OCI-M2 (cell line): ENCODE measurements at regions not wholly inside any gene's neighbourhood (a gene's known extent, or its start where the extent isn't known, plus 50 kb on each side); places are given as distances from the start of the nearest gene placed in this dataset.

Experiments
- DNase-seq: peaks from one replicate; lab custom pipeline; 2025; ENCODE audit not compliant: unreplicated experiment; lab: John Stamatoyannopoulos, UW

DNA sequence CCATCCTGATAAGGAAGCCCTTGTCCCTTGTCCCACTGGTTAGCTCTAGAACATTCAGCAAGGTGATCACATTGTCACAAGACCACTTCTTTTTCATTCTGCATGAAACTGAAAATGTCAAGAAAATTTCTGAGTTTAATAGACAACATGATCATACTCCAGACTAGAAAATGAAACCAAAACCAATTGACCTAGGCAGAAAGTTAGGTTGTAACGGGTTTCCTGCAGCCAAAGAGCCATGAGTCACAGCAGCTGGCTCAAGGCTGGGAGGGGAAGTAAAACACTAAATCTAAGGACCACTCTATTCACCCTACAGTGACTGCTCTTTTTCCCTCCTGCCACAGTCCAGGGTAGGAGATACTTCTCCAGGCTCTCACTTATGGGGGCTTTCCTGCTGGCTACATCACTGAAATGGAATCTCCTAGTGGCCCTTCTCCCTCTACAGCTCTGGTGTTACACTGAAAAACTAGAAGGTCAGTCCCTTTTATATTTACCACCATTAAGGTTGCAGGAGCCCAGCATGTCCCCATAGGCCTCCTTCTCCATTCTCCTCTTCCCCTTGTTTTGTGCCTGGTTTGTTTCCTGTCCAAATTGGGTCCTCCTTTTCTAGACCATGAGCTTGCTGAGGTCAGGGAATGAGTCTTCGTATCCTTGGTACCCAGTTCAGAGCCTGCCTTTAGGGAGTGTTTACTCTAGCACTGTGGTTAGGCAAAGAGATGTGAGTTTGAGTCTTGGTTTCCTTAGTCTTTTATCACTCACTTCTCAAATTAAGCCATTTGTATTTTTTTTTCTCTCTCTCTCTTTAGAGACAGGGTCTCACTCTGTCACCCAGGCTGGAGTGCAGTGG is 236.5 kb upstream of the JUN start:
- no peak for DNase-seq

DNA sequence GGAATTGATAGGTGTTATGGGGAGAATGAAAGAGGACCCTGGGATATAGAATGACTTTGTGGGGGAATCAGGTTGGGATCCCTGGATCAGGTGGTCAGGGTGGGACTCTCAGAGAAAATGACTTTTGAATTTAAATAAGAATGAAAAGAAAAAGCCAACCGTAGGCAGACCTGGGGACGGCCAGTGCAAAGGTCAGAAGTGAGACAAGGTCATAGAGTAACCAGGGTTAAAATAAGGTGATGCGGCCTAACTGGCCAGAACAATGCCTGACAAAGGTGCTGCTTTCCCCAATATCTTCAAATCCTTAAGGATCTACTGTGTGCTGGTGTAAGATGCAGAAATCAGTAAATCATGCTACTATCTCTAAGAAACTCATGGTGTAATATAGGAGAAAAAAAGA is 238.4 kb upstream of the JUN start:
- DNase-seq = no peak

DNA sequence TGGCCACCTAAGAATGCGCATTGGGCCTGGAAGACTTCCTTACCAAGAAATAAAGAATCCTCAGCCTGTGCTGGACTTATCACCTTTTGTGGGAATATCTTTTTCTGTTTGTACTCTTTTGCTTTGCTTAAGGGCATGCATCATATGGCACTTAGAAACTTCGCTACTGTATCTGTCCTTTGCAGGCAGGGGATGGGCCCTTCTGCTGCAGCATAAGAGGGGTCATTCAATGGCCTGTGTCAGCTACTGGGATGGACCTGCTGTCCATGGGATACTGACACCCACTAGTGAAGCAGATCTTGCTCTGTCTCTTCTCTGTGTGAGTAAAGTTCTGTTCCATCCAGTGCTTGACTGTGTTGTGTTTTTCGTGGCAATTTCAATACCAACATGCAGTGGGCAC is 239.0 kb upstream of the JUN start:
- no peak for DNase-seq

DNA sequence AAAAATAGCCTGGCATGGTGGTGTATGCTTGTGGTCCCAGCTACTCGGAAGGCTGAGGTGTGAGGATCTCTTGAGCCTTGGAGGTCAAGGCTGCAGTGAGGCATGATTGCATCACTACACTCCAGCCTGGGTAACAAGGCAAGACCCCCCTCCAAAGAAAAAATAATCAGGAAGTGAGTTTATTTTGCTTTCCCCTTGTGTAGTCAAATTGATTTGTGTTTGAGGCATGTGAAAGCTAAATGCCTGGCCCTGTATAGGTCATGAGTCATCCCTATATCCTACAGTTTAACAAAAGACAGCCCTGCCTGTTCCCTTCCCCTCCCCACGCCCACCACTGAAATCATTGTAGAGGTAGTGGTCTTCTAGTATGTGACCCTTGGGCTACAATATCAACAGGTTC is 241.4 kb upstream of the JUN start:
- no peak for DNase-seq

DNA sequence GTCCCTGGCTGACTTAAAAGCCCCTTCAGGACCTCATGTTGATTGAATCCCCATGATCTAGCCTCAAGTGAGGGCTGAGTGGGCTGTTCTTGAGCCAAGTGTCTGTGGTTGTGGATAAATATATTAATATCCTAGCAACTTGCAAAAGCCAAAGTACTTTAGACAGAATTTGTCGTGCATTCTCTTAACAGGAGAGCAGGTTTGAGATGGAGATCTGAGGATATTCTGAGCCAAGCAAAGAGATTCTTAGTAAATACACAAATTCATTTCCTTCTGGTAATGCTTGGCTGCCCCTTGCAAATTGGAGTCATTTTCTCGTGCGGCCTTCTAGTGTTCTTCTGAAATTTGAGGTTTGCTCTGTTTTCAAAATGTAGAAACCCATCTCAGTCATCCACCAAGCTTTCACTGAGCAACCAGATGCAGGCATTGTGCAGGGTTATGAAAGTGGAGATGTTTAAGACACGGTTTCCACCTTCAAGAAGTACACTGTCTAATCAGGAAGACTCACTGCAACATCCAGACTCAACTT is 242.1 kb upstream of the JUN start:
- DNase-seq = no peak

DNA sequence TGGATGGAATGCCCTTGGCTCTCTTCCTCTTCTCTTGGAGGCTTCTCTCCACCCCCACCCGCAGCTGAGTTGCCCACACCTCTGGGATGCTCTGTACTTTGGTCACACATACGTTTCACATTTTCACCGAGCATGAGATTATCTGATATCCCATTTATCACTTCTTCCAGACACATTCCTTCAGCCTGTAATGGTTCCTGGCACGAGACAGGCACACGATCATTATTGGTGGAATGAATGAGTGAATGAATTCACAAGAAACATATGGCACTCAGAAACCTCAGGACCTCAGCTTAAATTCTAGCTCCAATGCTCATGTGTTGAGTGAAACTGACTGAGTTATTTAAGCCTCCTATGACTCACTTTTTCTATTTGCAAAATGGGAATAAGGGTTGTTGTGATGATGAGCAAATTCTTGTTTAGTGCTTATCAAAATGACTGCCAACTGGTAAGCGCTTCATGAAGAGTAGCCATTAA is 242.7 kb upstream of the JUN start:
- no peak for DNase-seq

DNA sequence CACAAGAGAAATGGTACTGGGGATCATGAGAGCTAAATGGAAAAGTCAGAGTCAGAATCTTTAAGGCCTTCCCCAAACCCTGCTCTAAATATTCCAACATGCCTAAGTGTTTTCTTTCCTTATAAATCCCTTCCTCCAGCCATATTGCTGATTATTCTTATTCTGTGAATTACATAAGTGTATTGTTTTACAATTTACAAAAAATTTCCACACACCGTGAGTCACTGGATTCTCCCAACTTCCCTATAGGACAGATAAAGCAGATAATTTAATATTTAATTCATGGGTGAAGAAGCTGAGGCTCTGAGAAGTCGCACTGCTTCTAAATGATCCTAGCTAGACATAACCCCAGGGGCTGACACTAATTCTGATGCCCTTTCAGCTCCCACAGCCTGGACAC is 243.3 kb upstream of the JUN start:
- DNase-seq = no peak

DNA sequence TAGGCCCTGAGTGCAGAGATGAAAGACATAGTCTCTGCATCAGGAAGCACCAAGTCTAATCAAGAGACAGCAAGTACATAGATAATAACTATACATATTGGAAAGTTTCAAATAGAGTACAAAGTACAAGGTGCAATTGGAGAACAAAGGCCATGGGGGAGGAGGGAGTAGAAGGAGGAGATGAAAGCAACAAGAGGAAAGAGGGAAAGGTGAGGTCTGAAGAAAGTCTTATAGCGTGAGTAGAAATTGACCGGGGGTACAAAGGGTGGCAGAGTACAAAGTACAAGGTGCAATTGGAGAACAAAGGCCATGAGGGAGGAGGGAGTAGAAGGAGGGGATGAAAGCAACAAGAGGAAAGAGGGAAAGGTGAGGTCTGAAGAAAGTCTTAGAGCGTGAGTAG is 244.2 kb upstream of the JUN start:
- no peak for DNase-seq

DNA sequence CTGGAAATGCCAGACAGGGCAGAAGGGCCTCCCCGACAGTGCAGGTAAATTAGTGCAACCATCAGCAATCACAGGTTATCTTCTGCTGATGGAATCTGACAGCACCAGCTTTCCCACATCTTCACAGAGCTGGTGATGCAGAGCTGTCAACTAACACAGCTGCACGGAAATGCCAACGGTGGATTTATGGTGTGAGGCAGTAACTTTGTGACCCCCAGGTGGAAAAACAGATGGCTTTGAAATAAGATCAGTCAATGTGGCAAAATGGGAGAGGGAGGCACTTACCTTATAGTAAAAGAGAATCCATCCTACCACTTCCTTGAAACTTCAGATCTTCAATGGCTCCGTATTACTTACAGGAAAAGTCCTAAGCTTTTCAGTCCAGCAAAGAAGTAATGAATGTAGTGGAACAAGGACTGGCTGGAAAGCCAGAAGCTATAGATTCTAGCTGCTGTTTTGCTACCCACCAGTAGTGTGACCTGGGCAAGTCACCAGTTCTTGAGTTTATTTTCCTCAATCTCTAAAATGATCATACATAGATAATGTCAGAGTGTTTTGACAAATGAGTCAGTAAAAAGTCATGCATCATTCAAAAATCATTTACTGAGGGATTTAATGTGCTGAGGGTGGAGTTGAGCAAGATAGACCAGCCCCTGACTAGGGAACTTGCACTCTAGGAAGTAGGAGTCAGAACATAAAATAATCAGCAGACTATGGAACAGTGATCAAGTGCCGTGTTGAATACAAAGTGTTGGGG is 245.7 kb upstream of the JUN start:
- no peak for DNase-seq

DNA sequence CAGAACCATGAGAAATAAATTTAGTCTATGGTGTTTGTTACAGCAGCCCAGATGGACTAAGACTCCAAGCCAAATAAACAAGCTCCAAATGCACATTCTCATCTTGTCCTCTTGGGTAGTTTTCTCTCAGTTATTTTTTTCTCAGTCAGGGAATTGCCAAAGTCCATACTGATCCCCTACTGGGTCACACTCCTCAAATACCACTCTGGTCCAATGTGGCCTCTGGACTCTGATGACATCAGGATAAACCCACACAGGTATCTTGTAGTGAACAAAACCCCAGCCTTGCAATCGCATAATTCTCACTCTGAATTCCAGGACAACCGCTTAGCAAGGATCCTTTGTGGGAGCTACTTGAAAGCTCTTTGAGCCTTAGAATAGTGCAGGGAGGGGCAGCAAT is 248.4 kb upstream of the JUN start:
- DNase-seq = no peak

DNA sequence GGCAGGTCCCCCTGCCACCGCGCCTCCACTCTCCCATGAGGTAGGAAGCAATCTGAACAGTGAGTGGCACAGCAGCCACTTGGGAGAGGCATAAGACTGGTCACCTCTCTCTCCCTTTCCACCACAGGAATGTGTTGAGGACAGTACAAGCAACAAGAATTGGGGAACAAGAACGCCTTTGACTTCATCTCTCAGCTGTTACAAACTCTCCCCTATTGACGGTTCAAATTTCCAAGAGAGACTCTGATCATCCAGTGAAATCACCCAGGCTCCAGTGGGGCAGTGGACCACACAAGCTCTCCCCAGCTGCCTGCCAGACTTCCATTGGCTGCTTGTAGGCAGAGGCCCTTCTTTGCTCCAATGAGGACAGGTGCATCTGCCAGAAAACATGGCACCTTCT is 249.9 kb upstream of the JUN start:
- no peak for DNase-seq

DNA sequence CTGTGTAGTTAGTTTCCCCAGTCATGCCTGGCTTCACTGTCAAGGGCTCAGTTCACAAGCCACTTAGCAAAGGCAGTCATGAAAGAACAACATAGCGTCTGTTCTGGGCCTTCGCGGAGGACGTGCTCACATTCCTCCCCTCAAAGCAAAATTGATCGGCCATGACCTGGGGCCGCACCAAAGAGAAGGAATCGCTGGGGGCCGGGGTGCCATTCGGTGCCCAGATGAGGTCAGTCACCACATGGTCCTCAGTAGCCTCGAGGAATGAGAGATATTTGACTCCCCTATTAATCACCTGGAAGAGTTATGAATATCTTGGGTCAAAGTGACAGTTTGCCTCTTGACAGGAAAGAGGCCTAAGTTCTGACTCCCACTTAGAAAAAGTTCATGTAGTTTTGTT is 251.1 kb upstream of the JUN start:
- DNase-seq = no peak

DNA sequence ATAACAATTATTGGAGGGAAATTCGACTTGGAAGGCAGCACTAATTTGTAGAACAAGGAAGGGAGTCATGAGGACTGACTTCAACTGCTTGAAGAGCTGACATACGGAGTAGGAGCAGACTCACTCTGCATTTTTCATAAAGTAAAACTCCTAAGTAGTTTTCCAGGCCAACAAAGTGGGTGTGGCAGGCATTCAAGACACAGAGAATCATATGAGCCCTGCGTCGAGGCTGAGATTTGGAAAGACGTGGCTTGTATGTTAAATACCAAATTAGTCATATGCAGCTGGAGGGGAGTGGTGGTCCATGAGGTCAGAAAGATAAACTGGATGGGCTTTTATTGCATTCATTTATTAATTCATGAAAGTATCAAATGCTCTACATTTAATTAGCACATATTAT is 255.7 kb upstream of the JUN start:
- DNase-seq = no peak

DNA sequence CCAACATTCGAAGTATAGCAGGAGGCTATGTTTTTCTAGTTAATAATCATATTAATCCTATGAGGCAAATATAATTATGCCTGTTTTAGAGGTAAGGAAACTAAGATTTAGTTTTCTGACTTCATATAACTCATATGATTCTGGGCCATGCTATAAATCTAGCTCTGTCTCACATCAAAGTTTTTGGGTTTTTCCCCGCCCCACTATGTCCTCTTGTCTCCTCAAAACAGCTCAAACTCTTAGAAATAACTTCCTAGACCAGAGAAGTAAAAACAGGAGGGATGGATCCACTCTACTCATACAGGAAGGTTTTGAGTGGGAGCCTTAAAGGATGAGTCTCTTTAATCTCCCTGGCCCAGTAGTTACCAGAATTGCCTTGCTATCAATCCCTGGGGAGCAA is 256.4 kb upstream of the FGGY start:
- no peak for DNase-seq

DNA sequence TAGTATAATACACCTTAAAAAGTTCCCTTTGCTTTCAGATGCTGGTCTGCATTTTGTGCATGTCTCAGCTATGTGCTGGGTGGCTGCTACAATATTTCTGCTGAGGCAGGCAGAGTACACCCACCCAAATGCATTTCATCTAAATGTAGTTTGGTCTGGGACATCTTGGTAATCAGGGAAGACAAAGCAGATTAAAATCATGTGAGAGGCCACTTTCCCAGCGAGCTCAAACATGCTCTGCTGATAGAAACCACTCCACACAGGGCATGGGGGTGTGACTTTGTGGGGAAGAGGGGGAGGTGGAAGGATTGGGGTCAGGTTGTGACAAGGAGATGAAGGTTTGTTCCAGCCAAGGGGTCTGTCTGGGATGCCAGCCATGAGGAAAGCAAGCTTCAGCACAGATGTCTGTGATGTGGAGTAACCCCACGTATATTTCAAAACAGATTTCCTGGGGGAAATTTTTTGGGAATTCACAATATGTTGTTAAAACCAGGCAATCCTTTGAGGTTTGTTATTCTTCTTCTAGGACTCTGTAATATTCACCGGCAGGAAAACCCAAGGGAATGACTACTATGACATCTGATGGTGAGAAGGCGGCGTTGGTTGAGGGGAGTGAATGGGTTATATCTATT is 255.1 kb upstream of the FGGY start:
- DNase-seq = no peak

DNA sequence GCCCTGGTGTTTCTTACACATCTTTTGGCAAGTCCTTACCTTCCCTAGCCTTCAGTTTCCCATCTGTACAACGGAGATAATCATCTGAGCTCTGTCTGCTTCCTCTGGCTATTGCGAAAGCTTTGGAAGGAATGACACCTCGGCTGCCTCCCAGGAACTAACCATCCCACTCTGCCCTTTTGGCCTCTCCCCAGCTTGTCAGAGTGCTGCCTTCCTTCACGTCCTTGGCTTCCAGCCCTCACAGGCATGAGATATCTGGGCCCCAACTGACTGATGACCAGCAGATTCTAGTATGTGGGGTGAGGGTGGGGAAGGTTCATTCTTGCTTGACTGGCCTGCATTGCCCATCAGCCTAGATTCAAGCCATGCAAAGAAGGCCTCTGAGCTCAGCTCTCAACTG is 253.1 kb upstream of the FGGY start:
- no peak for DNase-seq

DNA sequence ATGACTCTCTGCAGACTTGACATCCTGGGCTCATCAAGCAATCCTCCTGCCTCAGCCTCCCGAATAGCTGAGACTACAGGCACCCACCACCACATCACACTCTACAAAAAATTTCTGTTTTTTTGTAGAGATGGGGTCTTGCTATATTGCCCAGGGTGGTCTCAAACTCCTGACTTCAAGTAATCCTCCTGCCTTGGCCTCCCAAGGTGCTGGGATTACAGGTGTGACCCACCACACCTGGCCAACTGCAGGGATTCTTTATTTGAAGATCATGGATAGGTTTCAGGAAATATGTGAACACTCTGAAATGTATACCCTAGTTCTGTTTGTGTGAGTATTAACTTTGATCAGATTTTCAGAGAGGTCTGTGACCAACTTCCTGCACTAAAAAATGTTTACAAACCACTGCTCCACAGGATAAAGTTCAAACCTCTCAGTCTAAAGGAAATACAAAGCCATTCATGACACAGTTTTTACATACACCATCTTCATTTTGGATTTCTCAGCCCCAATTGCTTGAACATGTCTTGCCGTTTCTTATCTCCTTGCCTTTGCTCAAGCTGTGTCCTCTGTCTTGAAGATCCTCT is 252.3 kb upstream of the FGGY start:
- DNase-seq = no peak

DNA sequence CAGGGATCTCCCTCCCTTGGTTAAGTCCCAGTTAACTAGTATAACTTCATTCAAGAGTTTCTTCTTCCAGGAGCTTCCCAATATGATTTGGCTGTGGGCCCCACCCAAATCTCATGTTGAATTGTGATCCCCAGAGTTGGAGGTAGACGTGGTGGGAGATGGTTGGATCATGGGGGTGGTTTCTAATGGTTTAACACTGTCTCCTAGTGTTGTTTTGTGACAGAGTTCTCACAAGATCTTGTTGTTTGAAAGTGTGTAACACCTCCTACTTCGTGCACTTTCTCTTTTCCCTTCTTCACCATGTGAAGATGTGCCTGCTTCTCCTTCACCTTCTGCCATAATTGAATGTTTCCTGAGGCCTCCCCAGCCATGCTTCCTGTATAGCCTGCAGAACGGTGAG is 251.8 kb upstream of the FGGY start:
- no peak for DNase-seq

DNA sequence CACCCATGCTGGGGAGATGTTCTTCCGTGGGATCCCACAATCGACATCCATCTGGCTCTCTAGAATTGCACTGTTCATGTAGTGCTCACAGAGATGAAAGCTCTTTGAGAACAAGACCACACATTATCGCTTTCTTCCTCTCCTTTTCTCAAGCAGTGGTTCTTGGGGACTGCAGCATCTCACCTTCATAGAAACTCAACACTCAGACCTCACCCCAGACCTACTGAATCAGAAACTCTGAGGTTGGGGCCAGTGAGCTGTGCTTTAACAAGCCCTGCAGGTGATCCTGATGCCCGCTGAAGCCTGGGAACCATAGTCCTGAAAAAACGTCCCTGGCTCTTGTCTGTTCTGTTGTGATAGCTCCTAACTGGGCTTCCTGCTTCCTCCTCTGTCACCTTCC is 251.3 kb upstream of the FGGY start:
- DNase-seq = no peak

DNA sequence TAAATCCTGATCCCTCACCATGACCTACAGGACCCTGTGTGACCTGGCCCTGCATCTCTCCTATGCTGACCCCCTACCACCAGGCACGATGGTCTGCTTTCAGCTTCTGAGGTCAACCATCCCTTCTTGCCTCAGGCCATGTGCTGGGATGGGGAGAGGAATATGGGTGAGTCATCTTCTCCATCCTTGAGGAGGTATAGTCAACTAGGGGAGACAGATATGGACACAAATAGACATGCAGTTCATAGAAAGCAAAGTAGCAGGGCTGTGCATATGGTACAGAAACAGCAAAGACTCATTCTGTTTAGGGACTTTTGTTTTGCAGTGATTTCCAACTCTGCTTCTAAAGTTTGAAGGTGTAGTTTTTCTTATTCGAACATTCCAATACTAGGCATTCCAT is 250.8 kb upstream of the FGGY start:
- no peak for DNase-seq

DNA sequence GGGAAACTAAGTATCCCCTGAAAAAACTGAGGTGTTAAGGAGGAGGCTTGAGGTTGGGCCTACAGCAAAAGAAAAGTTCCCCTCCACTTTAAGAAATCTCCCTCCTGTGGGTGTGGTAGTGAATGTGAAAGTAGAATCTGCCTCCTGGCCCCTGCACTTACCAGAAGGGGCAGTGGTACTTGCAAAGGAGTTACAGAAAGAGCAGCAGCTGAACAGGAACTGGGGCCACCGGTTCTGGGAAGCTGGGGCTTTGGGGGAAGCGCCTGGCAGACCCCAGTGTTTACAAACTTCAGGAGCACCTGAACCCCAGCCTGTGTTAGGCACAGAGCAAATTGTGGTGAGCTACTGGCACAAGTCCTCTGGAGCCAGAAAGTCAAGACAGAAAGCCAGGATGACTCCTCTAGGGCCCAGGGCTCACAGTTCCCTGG is 250.2 kb upstream of the FGGY start:
- no peak for DNase-seq
